GM23338 (cell line): ENCODE measurements at regions not wholly inside any gene's neighbourhood (a gene's known extent, or its start where the extent isn't known, plus 50 kb on each side); places are given as distances from the start of the nearest gene placed in this dataset.
"Not testable (repeated sequence)": the region's sequence is repeated elsewhere in the genome, so short reads cannot be mapped to it uniquely, and the experiment has no call there.

Experiments used
- CREB1 ChIP-seq: fragments of 250-450 bp; sonication (Bioruptor Pico); IDR thresholded peaks from 2 replicates; pipeline ENCODE4 v1.5.0; 2020; ENCODE audit warnings: low read depth, mild to moderate bottlenecking, moderate library complexity
- CTCF ChIP-seq, 2 experiments: fragments of 200-600 bp in 1 of 2; sonication (generic) in 1 of 2; conservative IDR thresholded peaks; 2 replicates each; pipeline versions ENCODE4 v1.5.1 to v1.6.1; 2016 to 2017; ENCODE audit warnings: antibody characterized with exemption in 2 of 2, low read depth in 2 of 2, mild to moderate bottlenecking in 2 of 2, moderate library complexity in 1 of 2
- EZH2 ChIP-seq: fragments of 200-600 bp; sonication (generic); IDR thresholded peaks from one replicate; pipeline ENCODE4 v1.8.0; 2017; ENCODE audit warnings: antibody characterized with exemption, mild to moderate bottlenecking, low read depth; ENCODE audit not compliant: unreplicated experiment
- EZH2phosphoT487 ChIP-seq: fragments of 200-600 bp; sonication (generic); IDR thresholded peaks from one replicate; pipeline ENCODE4 v1.8.1; 2018; ENCODE audit warnings: antibody characterized with exemption; ENCODE audit not compliant: unreplicated experiment
- JUNB ChIP-seq: IDR thresholded peaks from one replicate; pipeline ENCODE4 v1.6.1; 2016; ENCODE audit warnings: antibody characterized with exemption; ENCODE audit not compliant: unreplicated experiment
- NANOG ChIP-seq: IDR thresholded peaks from 2 replicates; pipeline ENCODE4 v1.6.1; 2016; ENCODE audit warnings: antibody characterized with exemption, borderline replicate concordance
- POLR2AphosphoS5 ChIP-seq: IDR thresholded peaks from 2 replicates; pipeline ENCODE4 v1.6.1; 2016; ENCODE audit warnings: antibody characterized with exemption, low read depth
- REST ChIP-seq: IDR thresholded peaks from one replicate; pipeline ENCODE4 v1.6.1; 2018; ENCODE audit warnings: antibody characterized with exemption; ENCODE audit not compliant: unreplicated experiment
- STAT1 ChIP-seq: IDR thresholded peaks from one replicate; pipeline ENCODE4 v1.6.1; 2016; ENCODE audit warnings: antibody characterized with exemption; ENCODE audit not compliant: unreplicated experiment
- ZNF114 ChIP-seq: fragments of 250-450 bp; sonication (Bioruptor Pico); IDR thresholded peaks from 2 replicates; pipeline ENCODE4 v1.5.0; 2020; ENCODE audit warnings: mild to moderate bottlenecking, moderate library complexity
- ZNF331 ChIP-seq: fragments of 250-450 bp; sonication (Bioruptor Pico); IDR thresholded peaks from 2 replicates; pipeline ENCODE4 v1.5.0; 2020; ENCODE audit warnings: low read depth, mild to moderate bottlenecking, moderate library complexity
- ZNF462 ChIP-seq: fragments of 250-450 bp; sonication (Bioruptor Pico); IDR thresholded peaks from 2 replicates; pipeline ENCODE4 v1.5.0; 2020; ENCODE audit warnings: mild to moderate bottlenecking, moderate library complexity

GRCh38 chr21:13704849-13705387 lies 95.3 kb downstream of the POTED start:
- TF ChIP-seq JUNB; CTCF (conservative IDR thresholded peaks at IDR 0.05; ENCODE audit: low read depth in 2 of 2); REST; ZNF331 (CRISPR knock-in tag); POLR2AphosphoS5; ZNF114; EZH2; EZH2phosphoT487; ZNF462 (CRISPR knock-in tag); CREB1 (CRISPR knock-in tag); STAT1; NANOG: not testable (repeated sequence)
